ENCODE measurements at regions not wholly inside any gene's neighbourhood (a gene's known extent, or its start where the extent isn't known, plus 50 kb on each side); places are given as distances from the start of the nearest gene placed in this dataset.

GRCh38 chr20:39222101-39222500, 260.0 kb downstream of the DHX35 start:
- no peak for DNase-seq (ENCODE audit: low spot score)

GRCh38 chr20:39216195-39216594, 254.1 kb downstream of the DHX35 start:
- DNase-seq (ENCODE audit: low spot score), result no peak

GRCh38 chr20:39214828-39215227, 252.7 kb downstream of the DHX35 start:
- DNase-seq (ENCODE audit: low spot score), result peak; percentile 41

GRCh38 chr20:39213476-39214145, 251.5 kb downstream of the DHX35 start:
- no peak for DNase-seq (ENCODE audit: low spot score)

- DNase-seq (ENCODE audit: low spot score), result no peak
These were observed 249.1 kb downstream of the DHX35 start for GRCh38 chr20:39211060-39211748.

- no peak for DNase-seq (ENCODE audit: low spot score)
These were observed 248.3 kb downstream of the DHX35 start for GRCh38 chr20:39210341-39211036.

GRCh38 chr20:39206899-39207564, 244.9 kb downstream of the DHX35 start:
- no peak for DNase-seq (ENCODE audit: low spot score)

- DNase-seq (ENCODE audit: low spot score), result no peak
These were observed 233.5 kb downstream of the DHX35 start for GRCh38 chr20:39195582-39196021.

GRCh38 chr20:39190666-39191570, 228.8 kb downstream of the DHX35 start:
- no peak for DNase-seq (ENCODE audit: low spot score)

- no peak for DNase-seq (ENCODE audit: low spot score)
These were observed 226.2 kb downstream of the DHX35 start for GRCh38 chr20:39188266-39188765.

GRCh38 chr20:39181490-39181889, 219.3 kb downstream of the DHX35 start:
- DNase-seq (ENCODE audit: low spot score), result no peak

- no peak for DNase-seq (ENCODE audit: low spot score)
These were observed 214.3 kb downstream of the DHX35 start for GRCh38 chr20:39176457-39176856.

GRCh38 chr20:39170896-39171463, 208.8 kb downstream of the DHX35 start:
- DNase-seq (ENCODE audit: low spot score), result no peak

GRCh38 chr20:39165099-39165498, 203.0 kb downstream of the DHX35 start:
- no peak for DNase-seq (ENCODE audit: low spot score)

- DNase-seq (ENCODE audit: low spot score), result no peak
These were observed 202.5 kb downstream of the DHX35 start for GRCh38 chr20:39164642-39165041.

GRCh38 chr20:39163993-39164392, 201.8 kb downstream of the DHX35 start:
- no peak for DNase-seq (ENCODE audit: low spot score)

GRCh38 chr20:39161900-39162299, 199.8 kb downstream of the DHX35 start:
- DNase-seq (ENCODE audit: low spot score), result no peak

GRCh38 chr20:39155971-39156370, 193.8 kb downstream of the DHX35 start:
- DNase-seq (ENCODE audit: low spot score), result no peak

- DNase-seq (ENCODE audit: low spot score), result no peak
These were observed 190.6 kb downstream of the DHX35 start for GRCh38 chr20:39152742-39153141.

- no peak for DNase-seq (ENCODE audit: low spot score)
These were observed 190.0 kb downstream of the DHX35 start for GRCh38 chr20:39152126-39152525.

GRCh38 chr20:39150501-39150900, 188.4 kb downstream of the DHX35 start:
- no peak for DNase-seq (ENCODE audit: low spot score)

Data from Ammon's horn (tissue), 1 donor.